HG03565 (cell line): ENCODE measurements at regions not wholly inside any gene's neighbourhood (a gene's known extent, or its start where the extent isn't known, plus 50 kb on each side); places are given as distances from the start of the nearest gene placed in this dataset.
"Not testable (repeated sequence)": the region's sequence is repeated elsewhere in the genome, so short reads cannot be mapped to it uniquely, and the experiment has no call there.

Source experiments
- ATAC-seq: cut with Tn5 transposase; IDR thresholded peaks from one replicate; pipeline ENCODE4 v1.9.1; 2021; ENCODE audit warnings: mild to moderate bottlenecking, moderate library complexity; ENCODE audit not compliant: unreplicated experiment

DNA sequence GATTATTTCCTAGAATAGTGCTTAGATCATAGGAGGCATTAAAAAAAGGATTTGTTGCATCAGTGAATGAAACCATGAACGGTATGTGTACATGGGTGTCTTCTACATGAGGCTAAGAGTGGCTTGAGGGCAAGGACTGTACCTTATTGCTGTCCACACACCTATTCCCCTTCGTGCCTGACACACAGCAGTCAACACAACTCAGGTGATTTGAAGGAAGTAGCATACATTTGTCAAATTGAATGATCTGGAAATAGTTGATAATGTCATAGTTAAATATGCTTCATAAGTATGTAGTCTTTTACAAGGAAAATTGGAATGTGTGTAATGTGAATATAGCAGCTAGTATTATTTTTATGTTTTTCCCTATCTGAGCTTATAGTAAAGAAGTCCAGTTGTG is 189.0 kb upstream of the DAB1 start:
- ATAC-seq: no peak

GRCh38 chr1:57605933-57606332 is 182.1 kb upstream of the DAB1 start:
- no peak for ATAC-seq

- no peak for ATAC-seq
Observed at GRCh38 chr1:57603696-57604095, 179.8 kb upstream of the DAB1 start.

DNA sequence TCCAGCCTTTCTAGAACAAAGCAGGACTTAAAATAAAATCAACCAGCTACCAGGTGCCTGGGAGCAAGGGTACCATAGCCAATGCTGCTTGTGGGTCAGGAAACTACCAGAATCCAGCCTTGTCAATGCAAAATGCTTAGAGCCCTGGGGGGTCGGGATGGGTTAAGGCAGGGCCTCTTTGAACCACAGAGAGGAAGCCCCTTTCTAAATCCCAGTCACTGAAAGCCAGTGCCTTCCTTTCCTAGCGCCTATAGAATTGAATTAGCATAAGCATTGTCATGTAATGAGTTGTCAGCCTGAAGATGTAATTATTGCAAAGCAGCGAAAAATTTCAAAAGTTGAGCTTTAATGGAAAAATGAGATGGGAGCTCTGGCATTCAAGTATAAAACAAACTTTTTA is 176.6 kb upstream of the DAB1 start:
- no peak for ATAC-seq

- ATAC-seq: no peak
Observed at GRCh38 chr1:57599236-57599994, 175.6 kb upstream of the DAB1 start.

DNA sequence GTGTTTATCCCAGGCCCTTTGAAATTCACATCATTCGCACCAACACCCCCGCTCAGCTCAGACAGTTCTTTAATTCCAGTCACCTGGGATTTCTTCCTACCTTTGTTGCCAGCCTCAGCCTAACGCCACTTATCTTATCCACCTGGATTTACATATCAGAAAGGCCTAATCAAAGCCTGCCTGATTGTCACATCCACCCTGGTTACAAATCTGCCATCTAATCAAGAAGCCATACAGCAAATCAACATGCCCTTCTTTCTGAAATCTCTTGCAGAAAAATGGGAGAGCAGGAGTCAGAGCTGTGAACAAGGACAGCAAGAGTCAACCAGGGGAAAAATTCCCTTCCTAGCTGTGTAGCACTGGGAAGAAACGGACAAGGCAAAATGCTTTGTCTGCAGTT is 173.2 kb upstream of the DAB1 start:
- ATAC-seq: no peak

DNA sequence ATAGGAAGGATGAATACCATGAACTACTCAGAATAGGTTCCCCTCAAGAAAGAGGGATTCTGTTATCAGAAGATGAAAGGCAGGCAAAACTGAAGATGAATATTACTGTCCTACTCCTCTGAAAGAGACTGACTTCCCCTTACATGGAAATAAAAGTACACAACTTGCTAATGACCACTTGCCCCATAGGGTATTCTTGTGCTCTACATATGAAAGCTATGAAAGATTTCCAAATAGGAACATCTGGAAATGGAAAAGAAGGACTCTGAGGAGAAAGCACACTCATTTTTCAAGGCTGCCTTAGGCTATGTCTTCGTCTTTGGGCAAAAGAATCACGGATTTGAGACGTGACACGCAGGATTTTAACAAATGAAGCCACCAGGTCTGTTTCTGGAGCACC is 170.1 kb upstream of the DAB1 start:
- no peak for ATAC-seq

DNA sequence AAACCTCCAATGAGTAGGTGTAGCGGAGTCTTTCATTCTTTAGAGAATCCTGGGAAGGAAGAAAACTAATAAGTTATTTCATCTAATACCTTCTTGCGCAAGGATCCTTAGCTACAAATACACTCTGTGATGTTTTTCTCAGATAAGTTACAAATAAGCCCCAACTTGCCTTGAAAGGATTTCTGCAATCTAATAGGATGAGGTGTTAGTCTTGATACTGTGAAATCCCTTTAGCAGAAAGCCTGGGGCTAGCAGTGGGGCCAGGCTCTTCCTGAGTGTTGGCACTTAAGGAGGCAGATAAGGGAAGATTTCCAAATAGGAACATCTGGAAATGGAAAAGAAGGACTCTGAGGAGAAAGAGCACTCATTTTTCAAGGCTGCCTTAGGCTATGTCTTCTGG is 168.0 kb upstream of the DAB1 start:
- no peak for ATAC-seq

DNA sequence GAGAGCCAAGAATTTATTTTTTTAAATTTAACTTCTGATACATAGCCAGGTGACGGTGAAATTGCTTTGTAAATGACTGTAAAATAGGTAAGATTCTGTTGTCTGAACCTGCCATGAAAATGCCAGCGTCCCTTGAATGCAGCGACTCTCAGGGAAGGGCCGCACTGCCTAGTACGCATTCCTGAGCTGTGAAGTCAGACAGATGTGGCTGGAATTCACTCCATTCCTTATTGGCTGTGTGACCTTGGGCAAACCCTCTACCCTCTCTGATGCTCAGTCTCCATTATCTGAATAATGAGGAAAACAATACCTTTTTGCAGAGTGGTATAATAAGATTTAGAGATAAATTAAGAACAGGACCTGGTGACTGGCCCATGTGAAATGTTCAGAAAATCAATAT is 167.1 kb upstream of the DAB1 start:
- ATAC-seq: no peak

DNA sequence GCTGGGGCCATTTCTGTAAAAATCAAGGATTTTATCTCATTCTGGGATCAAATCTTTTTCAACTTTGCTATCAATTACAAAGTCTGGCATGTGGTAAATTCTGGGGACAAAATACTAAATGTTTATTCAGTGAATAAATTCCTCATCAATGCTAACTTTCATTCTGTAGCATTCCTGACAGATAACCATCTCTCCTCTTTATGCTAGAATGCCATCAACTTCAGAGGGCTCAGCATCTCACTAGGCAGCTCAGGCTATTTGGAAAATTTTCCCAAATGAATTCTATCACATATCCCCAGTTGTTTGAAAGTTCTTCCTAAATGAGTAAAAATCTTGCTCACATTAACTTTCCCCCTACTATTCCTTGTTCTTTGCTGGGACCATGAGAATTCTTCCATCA is 163.0 kb upstream of the DAB1 start:
- ATAC-seq: no peak

- no peak for ATAC-seq
Observed at GRCh38 chr1:57578680-57579079, 154.8 kb upstream of the DAB1 start.

DNA sequence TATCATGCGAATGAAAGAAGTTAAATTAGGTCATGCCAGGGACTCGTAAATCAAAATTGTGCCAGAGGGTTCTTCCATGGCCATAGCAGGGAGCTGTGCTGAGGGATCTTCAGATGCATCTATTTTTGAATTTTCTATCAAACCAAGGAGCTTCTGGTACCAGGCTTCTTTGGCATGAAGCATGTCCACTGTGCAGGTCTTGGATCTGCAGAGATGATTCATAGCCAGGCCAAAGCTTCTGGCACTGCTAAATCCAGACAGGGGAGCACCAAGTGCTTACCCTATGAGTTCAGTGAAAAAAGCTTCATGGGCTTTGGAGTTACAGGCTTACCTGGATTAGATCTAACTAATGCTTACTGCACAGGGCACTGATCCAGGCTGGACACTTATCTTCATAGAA is 154.2 kb upstream of the DAB1 start:
- no peak for ATAC-seq

DNA sequence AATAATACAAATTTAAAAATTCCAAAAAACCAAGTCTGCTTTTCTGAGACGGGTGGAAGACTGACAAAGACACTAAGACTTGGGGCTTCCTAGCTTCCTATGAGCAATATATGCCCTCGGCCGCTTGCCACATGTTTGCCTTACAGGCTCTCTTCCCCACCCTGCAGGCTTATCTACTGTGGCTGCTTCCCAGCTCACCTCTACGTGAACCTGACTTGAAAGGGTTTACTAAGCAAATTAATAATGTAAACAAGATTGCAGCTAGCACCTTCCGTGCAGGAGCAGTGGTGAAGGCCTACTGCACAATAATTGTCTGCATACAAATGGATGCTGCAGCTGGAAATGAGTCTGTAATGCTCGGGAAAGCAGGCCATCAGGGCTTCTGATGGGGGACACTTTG is 152.9 kb upstream of the DAB1 start:
- no peak for ATAC-seq

GRCh38 chr1:57572016-57572415 is 148.2 kb upstream of the DAB1 start:
- no peak for ATAC-seq

DNA sequence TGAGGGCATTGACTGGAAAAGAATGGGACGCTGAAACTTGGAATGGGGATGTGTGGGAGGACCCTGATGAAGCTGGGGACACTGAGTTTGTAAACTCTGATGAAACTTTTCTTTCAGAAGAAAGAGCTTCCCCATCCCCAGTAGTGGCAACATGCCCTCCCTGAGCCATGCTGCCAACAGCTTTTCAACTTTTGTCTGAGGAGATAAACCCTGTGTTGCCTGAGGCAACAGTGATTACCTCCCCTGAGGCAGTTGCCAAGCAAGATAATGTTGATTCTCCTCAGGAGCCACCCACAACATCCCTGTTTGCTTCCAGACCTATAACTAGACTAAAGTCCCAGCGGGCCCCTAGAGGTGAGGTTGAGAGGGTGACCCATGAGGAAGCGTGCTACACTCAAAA is 134.2 kb upstream of the DAB1 start:
- not testable (repeated sequence) for ATAC-seq

DNA sequence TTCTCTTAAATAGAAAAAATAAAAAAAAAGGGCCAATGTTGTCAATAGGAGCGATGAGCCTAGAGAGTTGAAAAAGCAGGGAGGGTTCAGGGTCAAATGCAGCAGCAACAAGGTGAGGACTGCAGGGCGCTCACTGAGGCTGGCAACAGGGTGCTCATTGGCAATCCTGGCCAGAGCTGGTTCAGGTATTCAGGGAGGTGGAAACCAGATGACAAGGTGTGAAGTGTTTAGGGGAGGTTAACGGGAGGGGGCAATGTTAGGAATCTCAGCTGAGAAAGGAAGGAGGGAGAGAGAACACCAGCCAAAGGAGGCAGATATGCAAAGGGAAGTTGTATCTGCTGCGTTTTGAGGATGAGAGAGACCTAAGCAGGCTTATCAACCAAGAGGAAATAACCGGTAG is 129.8 kb upstream of the DAB1 start:
- ATAC-seq: no peak

DNA sequence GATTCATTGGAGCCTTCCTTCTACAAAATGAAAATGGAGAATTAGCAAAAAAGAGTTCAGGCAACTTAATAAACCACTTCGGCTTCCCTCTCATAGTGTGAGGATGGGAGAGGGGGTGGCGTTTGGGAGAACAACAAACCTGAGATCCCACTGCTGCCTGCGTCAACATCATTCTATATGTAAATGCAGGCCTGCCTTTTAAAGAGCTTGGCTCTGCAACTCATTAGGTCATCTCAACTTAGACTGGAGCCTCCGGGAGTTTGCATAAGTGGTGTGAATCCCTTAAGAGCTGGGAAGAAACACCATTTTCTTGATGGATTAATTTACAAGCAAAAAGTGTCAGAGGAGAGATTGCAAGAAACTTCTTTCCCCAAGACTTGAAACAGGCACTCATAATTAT is 127.6 kb upstream of the DAB1 start:
- no peak for ATAC-seq

GRCh38 chr1:57550092-57550491 is 126.2 kb upstream of the DAB1 start:
- peak; percentile 77 for ATAC-seq

DNA sequence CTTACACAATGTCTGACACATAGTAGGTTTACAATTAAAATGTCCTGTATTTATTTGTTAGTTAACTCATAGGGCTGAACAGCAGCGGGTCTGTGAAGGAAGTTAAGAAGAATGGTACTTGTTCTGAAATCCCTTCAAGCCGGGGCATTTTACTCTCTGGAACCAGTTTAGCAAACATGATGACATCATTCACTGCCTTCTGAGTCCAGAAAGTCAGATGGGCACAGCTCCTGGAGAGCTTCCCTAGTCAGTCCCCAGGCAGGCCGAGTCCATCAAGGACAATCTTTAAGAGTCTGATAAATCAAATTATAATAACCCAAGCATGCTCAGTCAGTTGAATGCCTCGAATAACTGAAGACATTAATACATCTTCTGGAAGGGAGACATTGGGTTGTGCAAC is 125.4 kb upstream of the DAB1 start:
- no peak for ATAC-seq

- ATAC-seq: no peak
Observed at GRCh38 chr1:57546549-57547330, 122.9 kb upstream of the DAB1 start.

DNA sequence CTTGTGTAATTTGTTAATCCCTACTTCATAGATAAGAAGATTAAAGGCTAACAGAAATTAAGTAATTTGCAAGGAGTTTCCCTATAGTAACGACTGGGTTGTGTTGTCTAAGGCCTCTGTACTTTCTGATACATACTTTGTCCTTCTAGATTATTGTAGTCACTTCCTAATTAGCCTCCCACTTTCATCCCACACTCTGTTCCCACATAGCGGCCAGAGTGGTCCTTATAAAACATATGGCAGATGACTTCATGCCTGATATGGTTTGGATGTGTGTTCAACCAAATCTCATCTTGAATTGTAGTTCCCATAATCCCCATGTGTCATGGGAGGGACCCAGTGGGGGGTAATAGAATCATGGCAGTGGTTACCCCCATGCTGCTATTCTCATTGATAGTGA is 120.5 kb upstream of the DAB1 start:
- no peak for ATAC-seq

GRCh38 chr1:57536749-57537423 is 113.0 kb upstream of the DAB1 start:
- ATAC-seq: no peak
